ENCODE measurements at regions not wholly inside any gene's neighbourhood (a gene's known extent, or its start where the extent isn't known, plus 50 kb on each side); places are given as distances from the start of the nearest gene placed in this dataset.
"Not testable (repeated sequence)": the region's sequence is repeated elsewhere in the genome, so short reads cannot be mapped to it uniquely, and the experiment has no call there.

DNA sequence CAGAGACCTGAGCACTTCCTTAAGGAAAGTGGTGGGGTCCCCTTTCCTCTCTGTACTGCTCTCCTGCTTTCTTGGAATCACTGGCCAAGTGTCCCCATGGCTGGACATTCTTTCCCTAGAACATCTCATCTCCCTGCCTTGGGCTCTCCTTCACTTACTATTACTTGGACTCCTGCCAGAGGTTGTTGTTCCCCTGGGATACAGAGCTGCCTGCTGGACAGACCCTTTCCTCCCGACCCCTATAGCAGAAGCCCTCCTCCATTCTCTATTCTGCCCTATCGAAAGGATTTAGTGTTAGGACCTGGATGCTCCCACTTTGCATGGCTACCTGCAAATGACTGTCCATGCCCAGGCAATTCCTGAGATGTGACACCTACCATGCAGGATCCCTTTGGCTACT, 164.3 kb upstream of the PODXL start:
- DNase-seq, result peak; percentile 1

DNA sequence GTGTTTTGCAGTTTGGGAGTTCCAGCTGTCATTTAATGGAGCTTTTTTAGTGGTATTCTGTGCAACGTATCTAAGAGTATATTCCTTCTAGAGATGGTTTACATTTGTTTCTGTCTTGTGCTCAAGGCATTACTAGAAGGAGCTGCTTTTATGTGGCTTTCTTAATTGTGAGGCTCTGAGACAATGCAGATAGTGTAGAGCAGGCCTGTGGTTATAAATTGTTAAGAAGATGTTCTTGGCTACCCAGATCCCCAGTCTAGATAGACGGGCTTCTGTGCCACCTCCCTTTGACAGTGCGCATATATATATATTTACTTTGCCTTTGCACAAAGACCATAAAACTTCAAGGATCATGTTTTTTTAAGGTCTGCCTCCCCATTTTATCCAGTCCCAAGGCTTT, 160.8 kb upstream of the PODXL start:
- no peak for DNase-seq

DNA sequence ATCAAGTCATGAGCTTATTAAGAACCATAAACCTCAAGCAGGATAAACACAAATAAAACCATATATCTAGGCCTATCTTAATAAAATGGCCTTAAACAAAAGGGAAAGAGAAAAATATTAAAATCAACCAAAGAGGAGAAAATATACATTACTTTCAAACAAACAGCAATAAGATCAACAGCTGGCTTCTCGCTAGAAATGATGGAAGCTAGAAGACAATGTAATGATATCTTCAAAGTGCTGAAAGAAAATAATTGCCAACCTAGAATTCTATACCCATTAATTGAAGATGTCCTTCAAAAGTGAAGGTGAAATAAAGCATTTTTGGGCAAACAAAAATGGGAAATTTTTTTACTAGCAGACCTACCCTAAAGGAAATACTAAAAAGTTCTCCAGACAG, 142.9 kb upstream of the PODXL start:
- no peak for DNase-seq

DNA sequence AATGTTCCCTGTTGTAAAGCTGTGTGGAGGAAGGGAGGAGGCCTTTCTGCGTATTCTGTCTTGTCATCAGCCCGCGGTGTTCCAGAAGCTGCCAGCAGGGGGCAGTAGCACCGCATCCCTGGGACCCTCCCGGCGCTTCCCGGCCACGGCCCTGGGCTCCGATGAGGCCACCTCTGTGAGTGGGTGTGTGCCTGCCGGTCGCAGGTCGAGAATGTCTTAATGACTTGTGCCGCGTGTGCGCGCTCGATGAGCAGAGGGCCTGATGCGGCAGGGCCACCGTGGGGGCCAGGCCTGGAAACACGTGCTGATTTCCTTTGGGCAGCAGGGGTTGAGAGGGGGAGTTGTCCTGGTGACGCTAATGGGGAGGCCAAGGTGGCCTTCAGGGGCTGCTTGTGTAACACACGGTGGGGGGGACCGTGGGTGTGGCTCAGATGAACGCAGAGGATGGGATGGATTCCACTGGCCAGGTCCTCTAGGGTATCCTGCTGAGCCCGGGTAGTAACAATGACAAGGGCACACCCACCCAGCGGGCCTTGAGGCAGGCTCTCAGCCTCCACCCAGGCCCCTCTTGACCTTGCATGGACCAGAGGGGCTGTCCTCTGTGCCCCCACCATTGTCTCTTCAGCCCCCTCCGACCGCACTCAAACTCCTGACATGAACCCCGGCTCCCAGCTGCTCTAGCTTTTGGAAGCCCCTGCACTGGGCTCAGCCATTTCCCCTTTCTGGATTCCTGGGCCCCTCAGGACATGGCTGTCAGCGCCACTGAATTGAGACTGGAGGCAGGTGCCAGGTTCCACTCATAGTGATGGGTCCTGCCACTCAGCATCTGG, 135.9 kb upstream of the PODXL start:
- DNase-seq, result peak; percentile 89

DNA sequence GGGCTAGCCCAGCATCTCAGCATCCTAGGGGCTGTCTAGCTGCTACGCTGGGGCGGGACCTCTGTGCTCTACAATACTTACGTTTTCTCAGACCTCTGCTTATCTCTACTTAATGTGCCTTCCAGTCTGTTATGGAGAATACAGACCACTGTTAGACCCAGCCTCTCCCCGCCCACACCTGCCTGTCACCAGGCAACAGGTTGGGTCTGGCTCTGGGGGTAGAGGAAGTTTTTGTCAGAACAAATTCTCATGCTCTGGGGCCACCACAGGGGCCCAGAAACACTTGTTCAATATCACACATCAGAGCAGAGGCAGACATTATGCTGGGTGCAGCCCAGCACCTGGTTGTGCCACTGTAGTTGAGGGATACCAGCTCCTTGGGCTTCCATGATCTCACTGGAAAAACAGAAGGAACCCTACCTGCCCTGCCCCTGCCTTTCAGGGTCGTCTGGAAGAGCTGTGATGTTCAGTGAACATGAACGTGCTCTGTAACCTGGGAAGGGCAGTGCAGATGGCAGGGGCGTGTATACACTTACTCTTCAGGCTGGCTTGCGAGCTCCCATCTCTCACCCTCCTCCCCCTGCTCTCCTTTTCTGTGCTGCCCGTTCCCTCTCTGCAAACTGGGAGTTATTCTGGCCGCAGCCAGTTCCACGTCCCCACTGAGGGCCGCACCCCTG, 135.2 kb upstream of the PODXL start:
- no peak for DNase-seq

- no peak for DNase-seq
Observed at GRCh38 chr7:131690441-131690840, 134.0 kb upstream of the PODXL start.

- no peak for DNase-seq
Observed at GRCh38 chr7:131689662-131690234, 133.3 kb upstream of the PODXL start.

GRCh38 chr7:131688738-131689661, 132.6 kb upstream of the PODXL start:
- peak; percentile 82 for DNase-seq

DNA sequence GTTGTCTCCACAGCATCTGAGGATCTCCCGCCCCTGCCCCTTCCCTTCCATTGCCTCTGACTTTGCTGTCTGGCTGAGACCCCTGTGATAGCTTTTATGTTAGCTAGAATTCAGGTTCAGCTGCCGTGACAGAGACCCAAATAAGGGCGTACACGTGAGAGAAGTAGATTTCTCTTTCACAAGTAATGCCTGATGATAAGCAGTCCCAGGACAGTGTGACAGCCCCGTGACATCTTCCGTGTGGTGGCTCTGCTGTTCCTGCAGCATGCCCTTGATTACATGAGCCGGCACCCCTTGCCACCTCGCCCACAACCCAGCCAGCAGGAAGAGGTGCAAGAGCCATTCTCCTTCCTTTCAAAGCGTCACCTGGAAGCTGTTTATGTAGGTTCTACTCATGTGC, 130.9 kb upstream of the PODXL start:
- DNase-seq, result no peak

DNA sequence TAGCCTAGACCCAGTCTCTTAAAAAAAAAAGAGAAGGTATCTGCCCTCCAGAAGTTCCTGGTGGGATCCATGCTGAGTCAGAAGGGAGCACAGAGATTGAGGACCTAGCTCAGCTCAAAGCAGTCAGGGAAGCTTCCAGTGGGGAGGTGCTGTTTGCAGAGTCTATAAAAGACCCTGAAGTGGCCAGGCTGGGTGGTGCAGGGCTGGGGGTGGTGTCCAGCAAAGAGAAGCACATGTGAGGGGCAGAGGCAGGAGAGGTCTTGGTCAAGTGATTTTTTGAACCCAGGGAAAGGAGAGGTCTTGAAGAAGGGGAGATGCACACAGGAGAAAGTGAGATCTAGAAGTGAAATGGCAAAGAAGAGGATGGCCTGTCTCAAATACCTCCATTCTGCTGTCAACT, 130.4 kb upstream of the PODXL start:
- no peak for DNase-seq

- no peak for DNase-seq
Observed at GRCh38 chr7:131683536-131684125, 127.2 kb upstream of the PODXL start.

- DNase-seq, result no peak
Observed at GRCh38 chr7:131681961-131682360, 125.5 kb upstream of the PODXL start.

GRCh38 chr7:131679071-131679470, 122.6 kb upstream of the PODXL start:
- DNase-seq, result not testable (repeated sequence)

- not testable (repeated sequence) for DNase-seq
Observed at GRCh38 chr7:131676850-131677249, 120.4 kb upstream of the PODXL start.

GRCh38 chr7:131674131-131674530, 117.7 kb upstream of the PODXL start:
- no peak for DNase-seq

GRCh38 chr7:131673576-131673975, 117.1 kb upstream of the PODXL start:
- no peak for DNase-seq

GRCh38 chr7:131670406-131670805, 114.0 kb upstream of the PODXL start:
- DNase-seq, result no peak

DNA sequence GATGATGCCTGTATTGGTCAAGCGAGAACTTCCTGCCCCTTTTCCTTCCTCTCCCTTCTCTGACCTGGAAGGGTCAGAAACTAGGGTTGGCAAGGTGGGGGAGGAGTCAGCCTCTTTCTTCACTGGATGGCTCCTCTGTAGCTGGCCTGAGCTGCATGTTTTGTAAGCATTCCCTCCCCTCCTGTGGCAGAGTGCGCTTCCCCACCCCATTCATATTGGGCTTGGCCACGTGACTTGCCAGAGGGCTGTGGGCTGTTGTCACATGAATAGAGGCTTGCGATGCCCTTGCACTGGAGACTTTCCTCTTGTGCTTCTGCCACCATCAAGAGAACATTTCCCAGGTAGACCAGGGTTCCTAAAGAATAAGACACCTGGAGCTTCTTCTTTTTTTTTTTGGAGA, 111.3 kb upstream of the PODXL start:
- DNase-seq, result no peak

- no peak for DNase-seq
Observed at GRCh38 chr7:131665021-131665420, 108.6 kb upstream of the PODXL start.

DNA sequence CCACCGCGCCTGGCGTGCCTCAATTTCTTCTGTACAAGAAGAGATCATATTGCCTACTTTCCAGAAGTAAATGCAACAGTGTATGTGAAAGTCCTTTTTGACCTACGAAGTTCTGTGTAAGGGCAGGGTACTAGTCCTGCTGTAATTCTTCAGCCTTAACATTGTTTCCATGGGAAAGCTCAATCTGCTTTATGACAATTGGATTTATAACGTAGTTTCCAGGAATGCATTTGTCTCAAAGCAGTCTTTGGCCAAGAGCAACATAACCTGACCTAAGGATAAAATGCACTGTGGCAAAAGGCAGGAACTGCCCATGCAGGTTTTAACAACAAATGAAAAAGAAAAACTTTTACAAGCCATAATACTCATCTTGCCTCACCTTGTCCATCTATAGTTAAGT, 108.1 kb upstream of the PODXL start:
- DNase-seq, result no peak

DNA sequence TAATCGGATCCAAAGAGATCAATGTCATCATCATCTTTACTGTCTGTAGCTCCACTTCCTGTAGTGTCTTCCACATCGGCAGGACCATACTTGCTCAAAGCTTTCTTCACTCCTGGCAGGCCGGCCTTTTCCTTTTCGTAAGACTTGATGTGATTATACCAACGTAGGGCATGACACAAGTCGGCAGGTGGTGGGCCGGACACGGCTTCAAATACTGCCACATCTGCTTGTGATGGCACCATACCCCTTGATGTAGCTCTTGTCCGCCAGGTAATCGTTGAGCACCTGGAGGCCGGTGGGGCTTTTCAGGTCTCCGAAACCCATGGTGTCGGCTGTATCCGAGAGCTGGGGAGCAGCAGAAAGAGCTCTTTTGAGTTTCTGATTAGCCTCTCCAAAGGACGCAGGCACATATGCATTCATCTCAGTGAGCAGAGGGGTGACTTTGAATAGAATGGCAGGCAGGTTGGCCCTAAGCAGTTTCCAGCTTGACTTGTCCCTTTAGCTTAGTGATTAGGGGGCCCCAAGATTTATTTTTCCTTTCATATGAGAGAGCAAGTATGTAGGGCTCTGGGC, 106.0 kb upstream of the PODXL start:
- DNase-seq, result not testable (repeated sequence)

DNA sequence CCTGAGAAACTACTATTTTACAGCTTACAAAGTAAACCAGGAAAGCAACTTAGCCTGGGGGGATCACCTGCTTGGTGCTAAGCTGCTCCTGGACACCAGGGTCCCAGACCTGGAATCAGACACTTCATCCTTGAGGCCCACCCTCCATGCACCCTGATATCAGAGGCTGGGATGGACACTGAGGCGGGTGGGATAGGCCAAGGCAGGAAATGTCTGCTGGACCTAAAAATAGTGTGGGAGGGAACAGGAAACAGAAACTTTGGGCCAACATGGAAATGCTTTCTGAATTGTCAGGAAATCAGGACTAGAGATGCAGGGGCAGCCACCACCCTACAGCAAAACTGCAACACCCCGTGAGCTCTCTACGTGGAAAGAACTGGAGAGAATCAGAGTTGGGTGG, 101.5 kb upstream of the PODXL start:
- DNase-seq, result no peak
